ENCODE measurements at regions not wholly inside any gene's neighbourhood (a gene's known extent, or its start where the extent isn't known, plus 50 kb on each side); places are given as distances from the start of the nearest gene placed in this dataset.

- Histone ChIP-seq H3K36me3 (ENCODE audit: control insufficient read depth, insufficient read depth, low read length) (no peaks in the 10 kb centered on the region), H3K9me3 (no peaks in the 10 kb centered on the region), H3K4me3 (ENCODE audit: low read depth, low read length) (no peak overlapping the region), H3K27me3 (replicated peaks; ENCODE audit: control insufficient read depth, insufficient read depth, low read length) (no peaks in the 10 kb centered on the region), H3K4me1 (no peaks in the 10 kb centered on the region)
- H3K4me1 Mint-ChIP-seq (ENCODE audit: low read depth, unreplicated experiment), result no peaks in the 10 kb centered on the region
- no peaks in the 10 kb centered on the region for H3K9me3 Mint-ChIP-seq (ENCODE audit: unreplicated experiment)
- no peak for DNase-seq
- CTCF ChIA-PET, result no interaction called here
- TF ChIP-seq CTCF (IDR thresholded peaks at IDR 0.05; ENCODE audit: insufficient read depth in 1 of 2, low read depth in 1 of 2, low read length in 1 of 2, severe bottlenecking in 1 of 2, unreplicated experiment in 1 of 2), result no peak
- no peaks in the 10 kb centered on the region for H3K36me3 Mint-ChIP-seq (ENCODE audit: insufficient read depth, unreplicated experiment)
- no peak overlapping the region for H3K27ac Mint-ChIP-seq (ENCODE audit: unreplicated experiment)
- peaks cover 20% of the 10 kb centered on the region for H3K27me3 Mint-ChIP-seq (ENCODE audit: insufficient read depth, unreplicated experiment)
- no peak overlapping the region for H3K4me3 Mint-ChIP-seq (ENCODE audit: unreplicated experiment)
- BruUV-seq (replicated peaks), result no TSS peak
- intact Hi-C loops (cut with micrococcal nuclease; ENCODE audit: unreplicated experiment), result no loop called here
- POLR2A ChIA-PET, result no interaction called here
Observed at GRCh38 chr15:57827021-57827420, 120.5 kb downstream of the POLR2M start.

DNA sequence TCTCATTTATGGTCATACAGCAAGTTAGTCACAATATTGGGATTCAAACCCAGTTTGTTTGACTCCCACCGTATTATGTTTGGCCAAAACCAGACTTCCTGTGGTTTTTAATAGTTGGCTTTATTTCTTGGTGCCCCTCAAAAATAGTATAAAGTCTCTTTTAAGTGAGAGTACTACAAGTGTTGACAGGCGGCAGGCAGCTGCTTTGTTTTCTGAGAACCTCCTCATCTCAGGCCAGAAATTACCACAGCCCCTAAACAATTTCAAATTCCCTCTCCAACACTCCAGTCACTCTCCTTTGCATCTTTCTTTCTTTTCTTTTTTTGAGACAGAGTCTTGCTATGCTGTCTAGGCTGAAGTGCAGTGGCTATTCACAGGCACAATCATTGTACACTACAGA lies 121.5 kb downstream of the POLR2M start:
- H3K27ac Mint-ChIP-seq (ENCODE audit: unreplicated experiment), result no peak overlapping the region
- no peaks in the 10 kb centered on the region for H3K27me3 ChIP-seq (replicated peaks; ENCODE audit: control insufficient read depth, insufficient read depth, low read length)
- no peaks in the 10 kb centered on the region for H3K9me3 Mint-ChIP-seq (ENCODE audit: unreplicated experiment)
- H3K36me3 Mint-ChIP-seq (ENCODE audit: insufficient read depth, unreplicated experiment), result no peaks in the 10 kb centered on the region
- DNase-seq, result no peak
- H3K4me3 Mint-ChIP-seq (ENCODE audit: unreplicated experiment), result no peak overlapping the region
- CTCF ChIA-PET, result no interaction called here
- no peaks in the 10 kb centered on the region for H3K4me1 Mint-ChIP-seq (ENCODE audit: low read depth, unreplicated experiment)
- no peaks in the 10 kb centered on the region for H3K9me3 ChIP-seq
- H3K27me3 Mint-ChIP-seq (ENCODE audit: insufficient read depth, unreplicated experiment), result peaks cover 20% of the 10 kb centered on the region
- POLR2A ChIA-PET, result no interaction called here
- H3K4me1 ChIP-seq, result no peaks in the 10 kb centered on the region
- H3K36me3 ChIP-seq (ENCODE audit: control insufficient read depth, insufficient read depth, low read length), result no peaks in the 10 kb centered on the region
- no peak for TF ChIP-seq CTCF (IDR thresholded peaks at IDR 0.05; ENCODE audit: insufficient read depth in 1 of 2, low read depth in 1 of 2, low read length in 1 of 2, severe bottlenecking in 1 of 2, unreplicated experiment in 1 of 2)
- no TSS peak for BruUV-seq (replicated peaks)
- intact Hi-C loops (cut with micrococcal nuclease; ENCODE audit: unreplicated experiment), result no loop called here
- H3K4me3 ChIP-seq (ENCODE audit: low read depth, low read length), result no peak overlapping the region

DNA sequence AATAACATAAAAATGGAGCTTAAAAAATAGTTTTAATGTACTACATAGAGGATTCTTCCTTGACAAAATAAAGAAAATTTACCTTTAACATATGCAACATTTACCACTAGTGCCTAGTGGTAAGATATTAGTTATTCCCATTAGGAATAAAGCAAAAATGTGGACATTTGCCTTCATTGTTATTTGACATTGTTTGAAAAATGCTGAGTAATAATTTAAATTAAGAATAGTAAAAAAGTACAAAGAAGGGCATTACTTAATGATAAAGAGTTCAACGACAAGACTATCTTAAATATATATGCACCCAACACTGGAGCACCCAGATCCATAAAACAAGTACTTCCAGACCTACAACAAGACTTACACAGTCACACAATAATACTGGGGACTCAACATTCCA lies 125.7 kb downstream of the POLR2M start:
- Histone ChIP-seq H3K4me1 (no peaks in the 10 kb centered on the region), H3K27me3 (replicated peaks; ENCODE audit: control insufficient read depth, insufficient read depth, low read length) (no peaks in the 10 kb centered on the region), H3K4me3 (ENCODE audit: low read depth, low read length) (no peak overlapping the region), H3K36me3 (ENCODE audit: control insufficient read depth, insufficient read depth, low read length) (no peaks in the 10 kb centered on the region), H3K9me3 (no peaks in the 10 kb centered on the region)
- POLR2A ChIA-PET, result no interaction called here
- H3K27ac Mint-ChIP-seq (ENCODE audit: unreplicated experiment), result no peak overlapping the region
- intact Hi-C loops (cut with micrococcal nuclease; ENCODE audit: unreplicated experiment), result no loop called here
- no peak overlapping the region for H3K4me3 Mint-ChIP-seq (ENCODE audit: unreplicated experiment)
- BruUV-seq (replicated peaks), result no TSS peak
- H3K36me3 Mint-ChIP-seq (ENCODE audit: insufficient read depth, unreplicated experiment), result no peaks in the 10 kb centered on the region
- no peak for DNase-seq
- TF ChIP-seq CTCF (IDR thresholded peaks at IDR 0.05; ENCODE audit: insufficient read depth in 1 of 2, low read depth in 1 of 2, low read length in 1 of 2, severe bottlenecking in 1 of 2, unreplicated experiment in 1 of 2), result no peak
- peaks cover 9% of the 10 kb centered on the region for H3K9me3 Mint-ChIP-seq (ENCODE audit: unreplicated experiment)
- peaks cover 30% of the 10 kb centered on the region for H3K27me3 Mint-ChIP-seq (ENCODE audit: insufficient read depth, unreplicated experiment)
- CTCF ChIA-PET, result no interaction called here
- H3K4me1 Mint-ChIP-seq (ENCODE audit: low read depth, unreplicated experiment), result no peaks in the 10 kb centered on the region

Data from Caco-2 (cell line).